ENCODE measurements at regions not wholly inside any gene's neighbourhood (a gene's known extent, or its start where the extent isn't known, plus 50 kb on each side); places are given as distances from the start of the nearest gene placed in this dataset.

- H3K27me3 ChIP-seq: no peaks in the 10 kb centered on the region
- TF ChIP-seq CTCF (IDR thresholded peaks at IDR 0.05) (no peak), POLR2A (IDR thresholded peaks at IDR 0.05) (no peak)
- no peaks in the 10 kb centered on the region for H3K4me1 ChIP-seq
- intact Hi-C loops (cut with DNase I): no loop called here
- no peak overlapping the region for H3K4me3 ChIP-seq
- no peaks in the 10 kb centered on the region for H3K36me3 ChIP-seq
- DNase-seq: no peak
- WGBS, 2 donors: 56 to 77% methylated on average over 6 to 7 of the region's 10 CpGs
- H3K9me3 ChIP-seq: peaks cover 0 to 48% (median 4%) of the 10 kb centered on the region in 3 donors
- no peak overlapping the region for H3K27ac ChIP-seq
These were observed 152.2 kb downstream of the ASMT start for GRCh38 chrX:1767026-1767425.

GRCh38 chrX:1778817-1779216, 164.0 kb downstream of the ASMT start:
- Histone ChIP-seq H3K9me3 (no peaks in the 10 kb centered on the region), H3K4me1 (no peaks in the 10 kb centered on the region), H3K4me3 (no peak overlapping the region), H3K27me3 (no peaks in the 10 kb centered on the region), H3K36me3 (no peaks in the 10 kb centered on the region), H3K27ac (no peak overlapping the region)
- no peak for DNase-seq
- no peak for TF ChIP-seq POLR2A (IDR thresholded peaks at IDR 0.05)
- intact Hi-C loops (cut with DNase I): no loop called here
- 43 to 58% methylated on average over 4 of the region's 4 CpGs for WGBS, 2 donors

- DNase-seq: no peak
- Histone ChIP-seq H3K4me3 (no peak overlapping the region), H3K36me3 (no peaks in the 10 kb centered on the region), H3K9me3 (peaks cover 0 to 3% (median 0%) of the 10 kb centered on the region in 3 donors), H3K27ac (no peak overlapping the region), H3K27me3 (no peaks in the 10 kb centered on the region), H3K4me1 (no peaks in the 10 kb centered on the region)
- intact Hi-C loops (cut with DNase I): no loop called here
- WGBS, 2 donors: 68 to 77% methylated on average over 6 of the region's 6 CpGs
- no peak for TF ChIP-seq POLR2A (IDR thresholded peaks at IDR 0.05)
These were observed 164.8 kb downstream of the ASMT start for GRCh38 chrX:1779626-1780025.

- Histone ChIP-seq H3K4me3 (no peak overlapping the region), H3K27me3 (no peaks in the 10 kb centered on the region), H3K27ac (no peak overlapping the region), H3K36me3 (no peaks in the 10 kb centered on the region), H3K9me3 (peaks cover 0 to 17% (median 0%) of the 10 kb centered on the region in 3 donors), H3K4me1 (no peaks in the 10 kb centered on the region)
- 67 to 68% methylated on average over 11 of the region's 11 CpGs for WGBS, 2 donors
- intact Hi-C loops (cut with DNase I): no loop called here
- no peak for DNase-seq
- TF ChIP-seq CTCF (IDR thresholded peaks at IDR 0.05): no peak
- no peak for TF ChIP-seq POLR2A (IDR thresholded peaks at IDR 0.05)
These were observed 166.9 kb downstream of the ASMT start for GRCh38 chrX:1781766-1782165.

GRCh38 chrX:1784773-1785172, 169.9 kb downstream of the ASMT start:
- no peak for DNase-seq
- Histone ChIP-seq H3K36me3 (no peaks in the 10 kb centered on the region), H3K4me1 (no peaks in the 10 kb centered on the region), H3K9me3 (peaks cover 0 to 17% (median 0%) of the 10 kb centered on the region in 3 donors), H3K27ac (no peak overlapping the region), H3K4me3 (no peak overlapping the region), H3K27me3 (no peaks in the 10 kb centered on the region)
- TF ChIP-seq CTCF (IDR thresholded peaks at IDR 0.05): no peak
- TF ChIP-seq POLR2A (IDR thresholded peaks at IDR 0.05): no peak
- 84 to 92% methylated on average over 2 to 3 of the region's 3 CpGs for WGBS, 2 donors
- intact Hi-C loops (cut with DNase I): no loop called here

- Histone ChIP-seq H3K27ac (no peak overlapping the region), H3K27me3 (no peaks in the 10 kb centered on the region), H3K4me1 (no peaks in the 10 kb centered on the region), H3K4me3 (no peak overlapping the region), H3K9me3 (peaks cover 0 to 17% (median 0%) of the 10 kb centered on the region in 3 donors), H3K36me3 (no peaks in the 10 kb centered on the region)
- DNase-seq: no peak
- 80 to 100% methylated on average over 1 of the region's 5 CpGs for WGBS, 2 donors
- intact Hi-C loops (cut with DNase I): no loop called here
- TF ChIP-seq CTCF (IDR thresholded peaks at IDR 0.05): no peak
- no peak for TF ChIP-seq POLR2A (IDR thresholded peaks at IDR 0.05)
These were observed 173.5 kb downstream of the ASMT start for GRCh38 chrX:1788300-1788911.

All from esophagus squamous epithelium (tissue), 5 donors.